DOHH2 (cell line): ENCODE measurements at regions not wholly inside any gene's neighbourhood (a gene's known extent, or its start where the extent isn't known, plus 50 kb on each side); places are given as distances from the start of the nearest gene placed in this dataset.

ENCODE experiments used
- H3F3A ChIP-seq: fragments of 200-600 bp; sonication (generic), shearing (Covaris generic); 2 replicates; pipeline ENCODE4 v1.6.0; 2016; ENCODE audit warnings: antibody characterized with exemption, mild to moderate bottlenecking; ENCODE audit not compliant: control insufficient read depth, insufficient read depth
- H3K27ac ChIP-seq: fragments of 200-600 bp; sonication (generic); 2 replicates; pipeline ENCODE4 v1.5.1; 2014; ENCODE audit warnings: low read depth, mild to moderate bottlenecking, low read length, moderate library complexity
- H3K27me3 ChIP-seq: fragments of 200-600 bp; sonication (generic); 2 replicates; pipeline ENCODE4 v1.6.1; 2014; ENCODE audit warnings: mild to moderate bottlenecking, low read length, mixed read lengths; ENCODE audit not compliant: control insufficient read depth
- H3K36me3 ChIP-seq: fragments of 200-600 bp; sonication (generic); 2 replicates; pipeline ENCODE4 v1.6.1; 2014; ENCODE audit warnings: mild to moderate bottlenecking, low read length, moderate library complexity, mixed read lengths; ENCODE audit not compliant: control insufficient read depth
- H3K4me1 ChIP-seq: fragments of 200-600 bp; sonication (generic); 2 replicates; pipeline ENCODE4 v1.6.1; 2014; ENCODE audit warnings: mild to moderate bottlenecking, low read length, mixed read lengths; ENCODE audit not compliant: control insufficient read depth
- H3K4me2 ChIP-seq: fragments of 200-600 bp; sonication (generic); 2 replicates; pipeline ENCODE4 v1.6.0; 2014; ENCODE audit warnings: mild to moderate bottlenecking, low read length, moderate library complexity
- H3K4me3 ChIP-seq: fragments of 200-600 bp; sonication (generic); 2 replicates; pipeline ENCODE4 v1.5.1; 2014; ENCODE audit warnings: mild to moderate bottlenecking, low read length, mixed read lengths
- H3K79me2 ChIP-seq: fragments of 200-600 bp; sonication (generic); 2 replicates; pipeline ENCODE4 v1.6.1; 2014; ENCODE audit warnings: mild to moderate bottlenecking, low read length, mixed read lengths; ENCODE audit not compliant: control insufficient read depth
- H3K9me2 ChIP-seq: fragments of 200-600 bp; sonication (generic); replicated peaks from 2 replicates; pipeline ENCODE4 v1.6.1; 2014; ENCODE audit warnings: mild to moderate bottlenecking, low read length, mixed read lengths; ENCODE audit not compliant: control insufficient read depth
- H3K9me3 ChIP-seq: fragments of 200-600 bp; sonication (generic); 2 replicates; pipeline ENCODE4 v1.6.1; 2014; ENCODE audit warnings: antibody characterized with exemption, low read length, mixed read lengths; ENCODE audit not compliant: control insufficient read depth, insufficient read depth
- H4K20me1 ChIP-seq: fragments of 200-600 bp; sonication (generic); 2 replicates; pipeline ENCODE4 v1.6.0; 2014; ENCODE audit warnings: low read depth, mild to moderate bottlenecking, antibody characterized with exemption, low read length, moderate library complexity; ENCODE audit not compliant: control insufficient read depth, insufficient read depth
- CTCF ChIP-seq: fragments of 200-600 bp; sonication (generic); IDR thresholded peaks from one replicate; pipeline ENCODE4 v1.5.1; 2014; ENCODE audit warnings: antibody characterized with exemption, mild to moderate bottlenecking, low read depth, low read length; ENCODE audit not compliant: poor library complexity, severe bottlenecking
- EZH2phosphoT487 ChIP-seq: fragments of 200-600 bp; sonication (generic); IDR thresholded peaks from 2 replicates; pipeline ENCODE4 v1.6.1; 2017; ENCODE audit warnings: borderline replicate concordance, mild to moderate bottlenecking, antibody characterized with exemption, low read length, moderate library complexity, mixed read lengths

- Histone ChIP-seq H3K9me2 (no peaks in the 10 kb centered on the region), H3K27ac (no peak overlapping the region), H3F3A (no peaks in the 10 kb centered on the region), H3K4me1 (no peaks in the 10 kb centered on the region), H4K20me1 (no peaks in the 10 kb centered on the region), H3K79me2 (no peaks in the 10 kb centered on the region), H3K36me3 (no peaks in the 10 kb centered on the region), H3K4me2 (no peak overlapping the region), H3K9me3 (no peaks in the 10 kb centered on the region), H3K27me3 (no peaks in the 10 kb centered on the region), H3K4me3 (no peak overlapping the region)
- TF ChIP-seq CTCF (no peak), EZH2phosphoT487 (no peak)
Measured at GRCh38 chr2:16121986-16122390, 181.6 kb downstream of the MYCN start.

- Histone ChIP-seq H3K4me2 (no peak overlapping the region), H3K36me3 (no peaks in the 10 kb centered on the region), H3K79me2 (no peaks in the 10 kb centered on the region), H3K27me3 (no peaks in the 10 kb centered on the region), H3K4me1 (no peaks in the 10 kb centered on the region), H3K4me3 (no peak overlapping the region), H3K9me3 (no peaks in the 10 kb centered on the region), H4K20me1 (no peaks in the 10 kb centered on the region), H3K9me2 (no peaks in the 10 kb centered on the region), H3K27ac (no peak overlapping the region), H3F3A (no peaks in the 10 kb centered on the region)
- TF ChIP-seq CTCF = no peak
- no peak for TF ChIP-seq EZH2phosphoT487
Measured at GRCh38 chr2:16121231-16121985, 181.1 kb downstream of the MYCN start.

GRCh38 chr2:16120591-16121180, 180.3 kb downstream of the MYCN start:
- H3K27me3 ChIP-seq = no peaks in the 10 kb centered on the region

More at GRCh38 chr2:16120591-16121180, 180.3 kb downstream of the MYCN start:
- Histone ChIP-seq H3F3A (no peaks in the 10 kb centered on the region), H3K9me2 (no peaks in the 10 kb centered on the region), H3K4me3 (no peak overlapping the region), H4K20me1 (no peaks in the 10 kb centered on the region), H3K36me3 (no peaks in the 10 kb centered on the region), H3K9me3 (no peaks in the 10 kb centered on the region), H3K27ac (no peak overlapping the region), H3K4me1 (no peaks in the 10 kb centered on the region), H3K79me2 (no peaks in the 10 kb centered on the region), H3K4me2 (no peak overlapping the region)
- no peak for TF ChIP-seq CTCF
